WTC11 (cell line): ENCODE measurements at regions not wholly inside any gene's neighbourhood (a gene's known extent, or its start where the extent isn't known, plus 50 kb on each side); places are given as distances from the start of the nearest gene placed in this dataset.

Experiments
- ATAC-seq: fragments of 200-7000 bp; cut with Tn5 transposase; 2 replicates; pipeline ENCODE4 v1.10.0; 2021; ENCODE audit warnings: mild to moderate bottlenecking, moderate library complexity
- CTCF ChIA-PET: fragments of 300-600 bp; sonication (Branson Sonifier 250); formaldehyde crosslinking; loops from one replicate; lab custom pipeline; 2021; ENCODE audit warnings: antibody characterized with exemption; lab: Charles Lee
- POLR2A ChIA-PET: fragments of 350-600 bp; sonication (Branson Sonifier 250); formaldehyde crosslinking; loops from one replicate; lab custom pipeline; 2021; ENCODE audit warnings: antibody characterized with exemption; lab: Charles Lee
- DNase-seq: peaks from one replicate; pipeline ENCODE4 v3.0.0; 2021; ENCODE audit warnings: low spot score
- H3K27ac Mint-ChIP-seq: 2 replicates; pipeline ENCODE4 v1.8.0; 2021; ENCODE audit warnings: mixed read lengths
- H3K27me3 Mint-ChIP-seq: 2 replicates; pipeline ENCODE4 v1.8.0; 2021; ENCODE audit warnings: low read depth, mild to moderate bottlenecking, moderate library complexity, mixed read lengths
- H3K36me3 Mint-ChIP-seq: 2 replicates; pipeline ENCODE4 v1.8.0; 2021; ENCODE audit warnings: mixed read lengths
- H3K4me1 Mint-ChIP-seq: 2 replicates; pipeline ENCODE4 v1.8.0; 2022; ENCODE audit warnings: mixed read lengths
- H3K4me3 Mint-ChIP-seq: 2 replicates; pipeline ENCODE4 v1.8.0; 2021; ENCODE audit warnings: mild to moderate bottlenecking, moderate library complexity, mixed read lengths
- H3K9me3 Mint-ChIP-seq: 2 replicates; pipeline ENCODE4 v1.8.0; 2021; ENCODE audit warnings: mixed read lengths
- CBFB ChIP-seq: sonication (generic); formaldehyde crosslinking; IDR thresholded peaks from 2 replicates; pipeline ENCODE4 v1.8.1; 2022; ENCODE audit warnings: mild to moderate bottlenecking, low read depth, missing genetic modification reagents
- ESRRA ChIP-seq: sonication (generic); formaldehyde crosslinking; IDR thresholded peaks from 2 replicates; pipeline ENCODE4 v1.8.1; 2022; ENCODE audit warnings: mild to moderate bottlenecking, missing genetic modification reagents, borderline replicate concordance
- FOXK1 ChIP-seq: sonication (generic); formaldehyde crosslinking; IDR thresholded peaks from 2 replicates; pipeline ENCODE4 v1.8.0; 2022; ENCODE audit warnings: mild to moderate bottlenecking, moderate library complexity, missing genetic modification reagents
- MYBL2 ChIP-seq: sonication (generic); formaldehyde crosslinking; IDR thresholded peaks from 2 replicates; pipeline ENCODE4 v1.8.1; 2023; ENCODE audit warnings: mild to moderate bottlenecking, moderate library complexity, missing genetic modification reagents
- NFE2L1 ChIP-seq: sonication (generic); formaldehyde crosslinking; IDR thresholded peaks from 2 replicates; pipeline ENCODE4 v1.8.1; 2023; ENCODE audit warnings: missing genetic modification reagents
- NFYB ChIP-seq: sonication (generic); formaldehyde crosslinking; conservative IDR thresholded peaks from 2 replicates; pipeline ENCODE4 v1.8.0; 2022; ENCODE audit warnings: low read depth, missing genetic modification reagents
- NR2C2 ChIP-seq: sonication (generic); formaldehyde crosslinking; IDR thresholded peaks from 2 replicates; pipeline ENCODE4 v1.8.0; 2022; ENCODE audit warnings: mild to moderate bottlenecking, missing genetic modification reagents
- SMAD4 ChIP-seq: sonication (generic); formaldehyde crosslinking; IDR thresholded peaks from 2 replicates; pipeline ENCODE4 v1.8.0; 2022; ENCODE audit warnings: mild to moderate bottlenecking, missing genetic modification reagents
- ZBTB21 ChIP-seq: sonication (generic); formaldehyde crosslinking; IDR thresholded peaks from 2 replicates; pipeline ENCODE4 v1.8.1; 2023; ENCODE audit warnings: mild to moderate bottlenecking, missing genetic modification reagents, borderline replicate concordance
- ZNF138 ChIP-seq: sonication (generic); formaldehyde crosslinking; conservative IDR thresholded peaks from 2 replicates; pipeline ENCODE4 v1.8.1; 2022; ENCODE audit warnings: mild to moderate bottlenecking, moderate library complexity, missing genetic modification reagents
- ZNF263 ChIP-seq: sonication (generic); formaldehyde crosslinking; IDR thresholded peaks from 2 replicates; pipeline ENCODE4 v1.8.1; 2022; ENCODE audit warnings: low read depth, mild to moderate bottlenecking, moderate library complexity, missing genetic modification reagents
- ZNF317 ChIP-seq: sonication (generic); formaldehyde crosslinking; IDR thresholded peaks from 2 replicates; pipeline ENCODE4 v1.8.1; 2023; ENCODE audit warnings: low read depth, mild to moderate bottlenecking, moderate library complexity, missing genetic modification reagents, borderline replicate concordance
- ZNF396 ChIP-seq: fragments of 250-450 bp; sonication (Bioruptor Pico); IDR thresholded peaks from 2 replicates; pipeline ENCODE4 v1.8.0; 2021; ENCODE audit warnings: mild to moderate bottlenecking, moderate library complexity, borderline replicate concordance
- TF ChIP-seq, protein P1 (sequence below): sonication (generic); formaldehyde crosslinking; IDR thresholded peaks from 2 replicates; pipeline ENCODE4 v1.8.1; 2023; ENCODE audit warnings: mild to moderate bottlenecking, missing genetic modification reagents, moderate library complexity
- TF ChIP-seq, protein P2 (sequence below): sonication (generic); formaldehyde crosslinking; IDR thresholded peaks from 2 replicates; pipeline ENCODE4 v1.8.0; 2022; ENCODE audit warnings: mild to moderate bottlenecking, missing genetic modification reagents
- TF ChIP-seq, protein P3 (sequence below): sonication (generic); formaldehyde crosslinking; IDR thresholded peaks from 2 replicates; pipeline ENCODE4 v1.8.1; 2022; ENCODE audit warnings: mild to moderate bottlenecking, moderate library complexity, missing genetic modification reagents
- TF ChIP-seq, protein P4 (sequence below): fragments of 250-450 bp; sonication (Bioruptor Pico); IDR thresholded peaks from 2 replicates; pipeline ENCODE4 v1.9.0; 2021; ENCODE audit warnings: moderate library complexity, mild to moderate bottlenecking, inconsistent platforms, borderline replicate concordance
- TF ChIP-seq, protein P5 (sequence below): sonication (generic); formaldehyde crosslinking; IDR thresholded peaks from 2 replicates; pipeline ENCODE4 v1.8.0; 2022; ENCODE audit warnings: mild to moderate bottlenecking, missing genetic modification reagents
- TF ChIP-seq, protein P6 (sequence below): sonication (generic); formaldehyde crosslinking; IDR thresholded peaks from 2 replicates; pipeline ENCODE4 v1.8.0; 2022; ENCODE audit warnings: mild to moderate bottlenecking, missing genetic modification reagents
- TF ChIP-seq, protein P7 (sequence below): sonication (generic); formaldehyde crosslinking; conservative IDR thresholded peaks from 2 replicates; pipeline ENCODE4 v1.8.1; 2022; ENCODE audit warnings: mild to moderate bottlenecking, missing genetic modification reagents
- TF ChIP-seq, protein P8 (sequence below): sonication (generic); formaldehyde crosslinking; IDR thresholded peaks from 2 replicates; pipeline ENCODE4 v1.8.1; 2023; ENCODE audit warnings: mild to moderate bottlenecking, missing genetic modification reagents, moderate library complexity
- TF ChIP-seq, protein P9 (sequence below): sonication (generic); formaldehyde crosslinking; IDR thresholded peaks from 2 replicates; pipeline ENCODE4 v1.8.1; 2022; ENCODE audit warnings: missing genetic modification reagents, borderline replicate concordance
- TF ChIP-seq, protein P10 (sequence below): sonication (generic); formaldehyde crosslinking; IDR thresholded peaks from 2 replicates; pipeline ENCODE4 v1.8.0; 2023; ENCODE audit warnings: missing genetic modification reagents

DNA sequence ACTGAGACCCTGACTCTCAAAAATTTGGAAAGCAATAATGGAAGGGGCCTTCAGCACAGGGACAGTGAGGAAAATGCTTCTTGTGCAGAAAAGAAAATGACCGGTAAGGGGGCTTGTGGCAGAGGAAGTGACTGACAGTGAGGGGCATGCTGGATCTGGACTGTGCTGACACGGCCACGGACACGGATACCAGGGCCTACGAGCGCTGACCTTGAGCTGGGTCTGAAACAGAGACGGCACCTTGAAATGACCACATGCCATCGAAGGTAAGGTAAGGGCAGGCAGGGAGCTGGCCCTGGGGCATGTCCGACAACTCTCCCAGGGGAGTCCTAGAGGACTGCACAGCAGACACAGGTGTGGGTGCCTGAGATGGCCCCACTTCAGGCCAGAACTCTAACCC, 182.1 kb downstream of the RHOU start:
- TF ChIP-seq, protein P1, sequence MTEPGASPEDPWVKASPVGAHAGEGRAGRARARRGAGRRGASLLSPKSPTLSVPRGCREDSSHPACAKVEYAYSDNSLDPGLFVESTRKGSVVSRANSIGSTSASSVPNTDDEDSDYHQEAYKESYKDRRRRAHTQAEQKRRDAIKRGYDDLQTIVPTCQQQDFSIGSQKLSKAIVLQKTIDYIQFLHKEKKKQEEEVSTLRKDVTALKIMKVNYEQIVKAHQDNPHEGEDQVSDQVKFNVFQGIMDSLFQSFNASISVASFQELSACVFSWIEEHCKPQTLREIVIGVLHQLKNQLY (CRISPR knock-in tag), result no peak
- TF ChIP-seq SMAD4 (no peak), ZBTB21 (no peak), ESRRA (CRISPR knock-in tag) (no peak), NR2C2 (CRISPR knock-in tag) (no peak)
- TF ChIP-seq, protein P2, sequence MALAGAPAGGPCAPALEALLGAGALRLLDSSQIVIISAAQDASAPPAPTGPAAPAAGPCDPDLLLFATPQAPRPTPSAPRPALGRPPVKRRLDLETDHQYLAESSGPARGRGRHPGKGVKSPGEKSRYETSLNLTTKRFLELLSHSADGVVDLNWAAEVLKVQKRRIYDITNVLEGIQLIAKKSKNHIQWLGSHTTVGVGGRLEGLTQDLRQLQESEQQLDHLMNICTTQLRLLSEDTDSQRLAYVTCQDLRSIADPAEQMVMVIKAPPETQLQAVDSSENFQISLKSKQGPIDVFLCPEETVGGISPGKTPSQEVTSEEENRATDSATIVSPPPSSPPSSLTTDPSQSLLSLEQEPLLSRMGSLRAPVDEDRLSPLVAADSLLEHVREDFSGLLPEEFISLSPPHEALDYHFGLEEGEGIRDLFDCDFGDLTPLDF, result no peak
- TF ChIP-seq, protein P3, sequence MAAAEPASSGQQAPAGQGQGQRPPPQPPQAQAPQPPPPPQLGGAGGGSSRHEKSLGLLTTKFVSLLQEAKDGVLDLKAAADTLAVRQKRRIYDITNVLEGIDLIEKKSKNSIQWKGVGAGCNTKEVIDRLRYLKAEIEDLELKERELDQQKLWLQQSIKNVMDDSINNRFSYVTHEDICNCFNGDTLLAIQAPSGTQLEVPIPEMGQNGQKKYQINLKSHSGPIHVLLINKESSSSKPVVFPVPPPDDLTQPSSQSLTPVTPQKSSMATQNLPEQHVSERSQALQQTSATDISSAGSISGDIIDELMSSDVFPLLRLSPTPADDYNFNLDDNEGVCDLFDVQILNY, result no peak
- DNase-seq, result no peak
- H3K4me1 Mint-ChIP-seq, result peaks cover 35% of the 10 kb centered on the region
- H3K4me3 Mint-ChIP-seq, result no peak overlapping the region
- CTCF ChIA-PET, result no interaction called here
- peaks cover 2% of the 10 kb centered on the region; the same call in 1 of the 2 replicates for H3K27me3 Mint-ChIP-seq
- POLR2A ChIA-PET, result no interaction called here
- H3K27ac Mint-ChIP-seq, result no peak overlapping the region
- no peak for ATAC-seq
- H3K9me3 Mint-ChIP-seq, result peaks cover 10% of the 10 kb centered on the region
- H3K36me3 Mint-ChIP-seq, result peaks cover 3% of the 10 kb centered on the region; the same call in 1 of the 2 replicates

DNA sequence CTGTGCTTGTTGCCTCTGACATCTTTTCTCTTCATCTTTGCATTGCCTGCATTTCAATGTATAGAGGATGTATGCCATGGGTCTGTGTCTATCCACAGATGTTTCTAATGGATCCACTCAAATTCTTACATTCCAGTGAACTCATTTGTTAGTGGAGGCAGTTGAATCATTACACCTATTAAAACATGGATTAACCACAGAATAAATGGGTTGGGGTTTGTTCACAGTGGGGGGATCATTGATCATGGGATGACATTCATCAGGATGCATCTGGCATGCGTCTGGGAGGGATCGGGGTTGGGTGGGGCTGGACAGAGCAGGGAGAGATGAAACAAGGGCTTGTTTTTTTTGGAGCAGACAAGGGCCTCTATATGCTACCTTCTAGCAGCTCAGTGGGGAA, 182.5 kb downstream of the RHOU start:
- CTCF ChIA-PET, result no interaction called here
- TF ChIP-seq, protein P4, sequence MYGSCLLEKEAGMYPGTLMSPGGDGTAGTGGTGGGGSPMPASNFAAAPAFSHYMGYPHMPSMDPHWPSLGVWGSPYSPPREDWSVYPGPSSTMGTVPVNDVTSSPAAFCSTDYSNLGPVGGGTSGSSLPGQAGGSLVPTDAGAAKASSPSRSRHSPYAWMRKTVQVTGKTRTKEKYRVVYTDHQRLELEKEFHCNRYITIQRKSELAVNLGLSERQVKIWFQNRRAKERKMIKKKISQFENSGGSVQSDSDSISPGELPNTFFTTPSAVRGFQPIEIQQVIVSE (CRISPR knock-in tag), result no peak
- TF ChIP-seq, protein P5, sequence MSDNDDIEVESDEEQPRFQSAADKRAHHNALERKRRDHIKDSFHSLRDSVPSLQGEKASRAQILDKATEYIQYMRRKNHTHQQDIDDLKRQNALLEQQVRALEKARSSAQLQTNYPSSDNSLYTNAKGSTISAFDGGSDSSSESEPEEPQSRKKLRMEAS (CRISPR knock-in tag), result no peak
- no peak for TF ChIP-seq ZNF317
- TF ChIP-seq, protein P6, sequence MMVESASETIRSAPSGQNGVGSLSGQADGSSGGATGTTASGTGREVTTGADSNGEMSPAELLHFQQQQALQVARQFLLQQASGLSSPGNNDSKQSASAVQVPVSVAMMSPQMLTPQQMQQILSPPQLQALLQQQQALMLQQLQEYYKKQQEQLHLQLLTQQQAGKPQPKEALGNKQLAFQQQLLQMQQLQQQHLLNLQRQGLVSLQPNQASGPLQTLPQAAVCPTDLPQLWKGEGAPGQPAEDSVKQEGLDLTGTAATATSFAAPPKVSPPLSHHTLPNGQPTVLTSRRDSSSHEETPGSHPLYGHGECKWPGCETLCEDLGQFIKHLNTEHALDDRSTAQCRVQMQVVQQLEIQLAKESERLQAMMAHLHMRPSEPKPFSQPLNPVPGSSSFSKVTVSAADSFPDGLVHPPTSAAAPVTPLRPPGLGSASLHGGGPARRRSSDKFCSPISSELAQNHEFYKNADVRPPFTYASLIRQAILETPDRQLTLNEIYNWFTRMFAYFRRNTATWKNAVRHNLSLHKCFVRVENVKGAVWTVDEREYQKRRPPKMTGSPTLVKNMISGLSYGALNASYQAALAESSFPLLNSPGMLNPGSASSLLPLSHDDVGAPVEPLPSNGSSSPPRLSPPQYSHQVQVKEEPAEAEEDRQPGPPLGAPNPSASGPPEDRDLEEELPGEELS (CRISPR knock-in tag), result no peak
- no peak for TF ChIP-seq NFYB (CRISPR knock-in tag)
- TF ChIP-seq, protein P7, sequence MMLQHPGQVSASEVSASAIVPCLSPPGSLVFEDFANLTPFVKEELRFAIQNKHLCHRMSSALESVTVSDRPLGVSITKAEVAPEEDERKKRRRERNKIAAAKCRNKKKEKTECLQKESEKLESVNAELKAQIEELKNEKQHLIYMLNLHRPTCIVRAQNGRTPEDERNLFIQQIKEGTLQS, result no peak
- TF ChIP-seq ZNF138 (CRISPR knock-in tag), result no peak
- TF ChIP-seq FOXK1 (CRISPR knock-in tag), result no peak
- no peak for TF ChIP-seq NR2C2 (CRISPR knock-in tag)
- no peak for TF ChIP-seq NFE2L1 (CRISPR knock-in tag)
- no peak for TF ChIP-seq CBFB (CRISPR knock-in tag)
- TF ChIP-seq, protein P8, sequence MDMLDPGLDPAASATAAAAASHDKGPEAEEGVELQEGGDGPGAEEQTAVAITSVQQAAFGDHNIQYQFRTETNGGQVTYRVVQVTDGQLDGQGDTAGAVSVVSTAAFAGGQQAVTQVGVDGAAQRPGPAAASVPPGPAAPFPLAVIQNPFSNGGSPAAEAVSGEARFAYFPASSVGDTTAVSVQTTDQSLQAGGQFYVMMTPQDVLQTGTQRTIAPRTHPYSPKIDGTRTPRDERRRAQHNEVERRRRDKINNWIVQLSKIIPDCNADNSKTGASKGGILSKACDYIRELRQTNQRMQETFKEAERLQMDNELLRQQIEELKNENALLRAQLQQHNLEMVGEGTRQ (CRISPR knock-in tag), result no peak
- TF ChIP-seq, protein P9, sequence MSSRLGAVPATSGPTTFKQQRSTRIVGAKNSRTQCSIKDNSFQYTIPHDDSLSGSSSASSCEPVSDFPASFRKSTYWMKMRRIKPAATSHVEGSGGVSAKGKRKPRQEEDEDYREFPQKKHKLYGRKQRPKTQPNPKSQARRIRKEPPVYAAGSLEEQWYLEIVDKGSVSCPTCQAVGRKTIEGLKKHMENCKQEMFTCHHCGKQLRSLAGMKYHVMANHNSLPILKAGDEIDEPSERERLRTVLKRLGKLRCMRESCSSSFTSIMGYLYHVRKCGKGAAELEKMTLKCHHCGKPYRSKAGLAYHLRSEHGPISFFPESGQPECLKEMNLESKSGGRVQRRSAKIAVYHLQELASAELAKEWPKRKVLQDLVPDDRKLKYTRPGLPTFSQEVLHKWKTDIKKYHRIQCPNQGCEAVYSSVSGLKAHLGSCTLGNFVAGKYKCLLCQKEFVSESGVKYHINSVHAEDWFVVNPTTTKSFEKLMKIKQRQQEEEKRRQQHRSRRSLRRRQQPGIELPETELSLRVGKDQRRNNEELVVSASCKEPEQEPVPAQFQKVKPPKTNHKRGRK (CRISPR knock-in tag), result no peak
- TF ChIP-seq, protein P10, sequence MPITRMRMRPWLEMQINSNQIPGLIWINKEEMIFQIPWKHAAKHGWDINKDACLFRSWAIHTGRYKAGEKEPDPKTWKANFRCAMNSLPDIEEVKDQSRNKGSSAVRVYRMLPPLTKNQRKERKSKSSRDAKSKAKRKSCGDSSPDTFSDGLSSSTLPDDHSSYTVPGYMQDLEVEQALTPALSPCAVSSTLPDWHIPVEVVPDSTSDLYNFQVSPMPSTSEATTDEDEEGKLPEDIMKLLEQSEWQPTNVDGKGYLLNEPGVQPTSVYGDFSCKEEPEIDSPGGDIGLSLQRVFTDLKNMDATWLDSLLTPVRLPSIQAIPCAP (CRISPR knock-in tag), result no peak
- TF ChIP-seq MYBL2 (CRISPR knock-in tag), result no peak
- TF ChIP-seq, protein P3, result no peak
- no peak for TF ChIP-seq ZNF263 (CRISPR knock-in tag)
- no peak for TF ChIP-seq ZNF396 (CRISPR knock-in tag)
- Mint-ChIP-seq H3K4me3 (no peak overlapping the region), H3K36me3 (peaks cover 3% of the 10 kb centered on the region; the same call in 1 of the 2 replicates), H3K4me1 (peaks cover 32% of the 10 kb centered on the region), H3K27me3 (peaks cover 2% of the 10 kb centered on the region; the same call in 1 of the 2 replicates), H3K27ac (no peak overlapping the region), H3K9me3 (peaks cover 12% of the 10 kb centered on the region)
- POLR2A ChIA-PET, result no interaction called here
- DNase-seq (no peak), ATAC-seq (no peak)
